ENCODE measurements at regions not wholly inside any gene's neighbourhood (a gene's known extent, or its start where the extent isn't known, plus 50 kb on each side); places are given as distances from the start of the nearest gene placed in this dataset.

GRCh38 chr9:87319656-87320055 is 178.0 kb upstream of the DAPK1 start:
- Histone ChIP-seq H3K27me3 (no peaks in the 10 kb centered on the region), H3K4me3 (no peak overlapping the region), H3K36me3 (no peaks in the 10 kb centered on the region), H3K9me3 (0 out of 2 replicates have a peak, but pooled peaks cover 2% of the 10 kb centered on the region)
- DNase-seq, result no peak

DNA sequence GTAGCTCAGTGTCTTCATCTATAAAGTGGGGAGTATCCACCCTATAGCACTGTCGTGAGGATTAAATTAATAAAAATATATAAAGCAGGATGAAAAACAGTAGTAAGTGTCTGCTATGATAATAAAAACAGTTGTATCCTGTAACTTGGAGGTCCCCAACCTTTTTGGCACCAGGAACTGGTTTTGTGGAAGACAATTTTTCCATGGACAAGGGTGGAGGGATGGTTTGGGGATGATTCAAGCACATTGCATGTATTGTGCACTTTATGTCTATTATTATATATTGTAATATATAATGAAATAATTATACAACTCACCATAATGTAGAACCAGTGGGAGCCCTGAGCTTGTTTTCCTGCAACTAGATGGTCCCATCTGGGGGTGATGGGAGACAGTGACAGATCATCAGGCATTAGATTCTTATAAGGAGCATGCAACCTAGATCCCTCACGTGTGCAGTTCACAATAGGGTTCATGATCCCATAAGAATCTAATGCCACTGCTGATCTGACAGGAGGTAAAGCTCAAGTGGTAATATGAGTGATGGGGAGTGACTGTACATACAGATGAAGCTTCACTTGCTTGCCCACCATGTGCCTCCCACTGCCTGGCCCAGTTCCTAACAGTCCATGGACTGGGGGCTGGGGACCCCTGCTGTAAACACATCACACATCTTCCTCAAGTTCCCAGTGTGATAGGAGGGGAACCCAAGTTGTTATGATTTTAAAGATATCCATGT is 177.4 kb upstream of the DAPK1 start:
- no peak for DNase-seq
- 0 out of 2 replicates have a peak, but pooled peaks cover 2% of the 10 kb centered on the region for H3K9me3 ChIP-seq
- no peaks in the 10 kb centered on the region for H3K36me3 ChIP-seq
- no peaks in the 10 kb centered on the region for H3K27me3 ChIP-seq
- no peak overlapping the region for H3K4me3 ChIP-seq

GRCh38 chr9:87322840-87323635 is 174.6 kb upstream of the DAPK1 start:
- Histone ChIP-seq H3K36me3 (no peaks in the 10 kb centered on the region), H3K4me3 (no peak overlapping the region), H3K27me3 (no peaks in the 10 kb centered on the region), H3K9me3 (0 out of 2 replicates have a peak, but pooled peaks cover 2% of the 10 kb centered on the region)
- DNase-seq, result no peak

DNA sequence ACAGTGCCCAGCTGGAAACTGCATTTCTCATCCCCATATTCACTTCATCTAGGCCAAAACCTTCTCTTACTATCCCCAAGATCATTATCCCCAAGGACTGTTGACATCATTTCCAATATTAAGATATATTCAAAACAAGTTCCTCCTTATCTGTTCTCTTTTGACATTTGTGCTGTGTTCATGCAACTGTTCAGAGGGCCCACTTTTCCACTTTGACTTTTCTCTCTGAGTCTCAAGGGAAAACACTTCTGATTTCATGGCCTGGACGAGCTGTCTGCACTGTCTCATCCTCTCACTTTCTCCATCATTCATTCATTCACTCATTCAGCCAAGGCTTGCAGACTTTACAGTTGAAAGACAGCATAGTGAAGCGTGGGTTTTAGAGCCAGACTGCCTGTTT is 173.7 kb upstream of the DAPK1 start:
- DNase-seq, result no peak
- Histone ChIP-seq H3K36me3 (no peaks in the 10 kb centered on the region), H3K4me3 (no peak overlapping the region), H3K27me3 (no peaks in the 10 kb centered on the region), H3K9me3 (0 out of 2 replicates have a peak, but pooled peaks cover 2% of the 10 kb centered on the region)

DNA sequence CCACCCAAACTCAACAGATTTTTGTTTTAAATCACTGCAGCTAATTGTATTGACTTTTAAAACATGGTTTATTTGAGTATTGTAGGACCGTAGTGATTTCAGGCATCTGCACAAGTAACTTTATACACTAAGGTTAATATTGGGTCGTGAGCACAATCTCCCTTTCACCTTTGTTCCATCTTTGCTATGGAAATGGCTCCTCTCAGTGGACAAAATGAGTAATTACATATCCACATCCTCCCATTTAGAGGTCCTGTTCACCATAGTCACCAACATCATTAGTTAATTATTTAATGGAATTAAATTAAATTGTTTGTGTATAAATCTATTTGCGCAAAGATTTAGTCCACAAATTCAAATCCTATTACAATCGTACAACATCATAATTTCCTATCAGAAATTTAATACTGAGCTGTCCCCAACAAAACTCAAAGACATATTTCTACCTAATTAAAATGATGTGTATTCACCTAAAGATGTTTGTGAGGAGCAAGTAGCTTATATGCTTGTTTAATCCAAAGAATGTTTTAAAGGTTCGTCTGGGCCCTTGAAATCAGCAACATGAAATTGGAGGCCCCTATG is 173.0 kb upstream of the DAPK1 start:
- Histone ChIP-seq H3K27me3 (no peaks in the 10 kb centered on the region), H3K9me3 (0 out of 2 replicates have a peak, but pooled peaks cover 2% of the 10 kb centered on the region), H3K4me3 (no peak overlapping the region), H3K36me3 (no peaks in the 10 kb centered on the region)
- no peak for DNase-seq

GRCh38 chr9:87327575-87328125 is 170.0 kb upstream of the DAPK1 start:
- peak; percentile 67 for DNase-seq
- Histone ChIP-seq H3K36me3 (no peaks in the 10 kb centered on the region), H3K4me3 (no peak overlapping the region), H3K9me3 (peaks cover 11% of the 10 kb centered on the region), H3K27me3 (no peaks in the 10 kb centered on the region)

DNA sequence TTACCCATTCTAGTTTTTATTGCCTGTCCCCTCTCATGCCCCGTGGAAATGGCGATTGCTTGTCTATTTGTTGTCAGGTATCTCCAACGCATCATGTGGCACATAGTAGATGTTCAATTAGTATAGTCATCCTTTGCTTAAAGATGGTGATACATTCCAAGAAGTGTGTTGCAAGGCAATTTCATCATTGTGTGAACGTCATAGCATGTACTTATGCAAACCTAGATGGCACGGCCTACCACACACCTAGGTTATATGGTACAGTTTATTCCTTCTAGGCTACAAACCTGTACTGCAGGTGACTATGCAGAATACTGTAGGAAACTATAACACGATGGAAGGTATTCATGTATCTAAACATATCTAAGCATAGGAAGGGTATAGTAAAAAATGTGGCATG is 163.9 kb upstream of the DAPK1 start:
- H3K4me3 ChIP-seq, result no peak overlapping the region
- H3K9me3 ChIP-seq, result peaks cover 11% of the 10 kb centered on the region
- no peak for DNase-seq

DNA sequence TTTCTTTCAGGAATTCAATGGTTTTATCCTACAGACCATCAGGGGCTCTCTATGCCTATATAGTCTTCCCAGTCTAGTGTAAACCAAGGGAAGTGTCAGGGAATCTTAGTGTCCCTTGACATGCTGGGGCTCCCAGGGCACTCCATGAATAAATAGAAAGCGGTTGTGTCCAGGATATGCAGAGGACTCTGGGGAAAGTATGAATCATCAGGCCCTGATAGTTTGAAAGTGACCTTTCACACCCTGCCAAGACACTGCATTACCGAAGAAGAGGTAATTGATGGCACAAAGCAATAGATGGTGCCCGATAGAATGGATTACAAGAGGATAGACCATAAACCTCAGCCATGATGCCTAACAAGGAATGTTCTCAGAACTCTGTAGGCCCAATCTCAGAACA is 163.3 kb upstream of the DAPK1 start:
- no peak for DNase-seq
- Histone ChIP-seq H3K36me3 (no peaks in the 10 kb centered on the region), H3K27me3 (no peaks in the 10 kb centered on the region), H3K9me3 (peaks cover 11% of the 10 kb centered on the region), H3K4me3 (no peak overlapping the region)

More for the DNA sequence above, 163.9 kb upstream of the DAPK1 start:
- H3K27me3 ChIP-seq, result no peaks in the 10 kb centered on the region
- no peaks in the 10 kb centered on the region for H3K36me3 ChIP-seq

DNA sequence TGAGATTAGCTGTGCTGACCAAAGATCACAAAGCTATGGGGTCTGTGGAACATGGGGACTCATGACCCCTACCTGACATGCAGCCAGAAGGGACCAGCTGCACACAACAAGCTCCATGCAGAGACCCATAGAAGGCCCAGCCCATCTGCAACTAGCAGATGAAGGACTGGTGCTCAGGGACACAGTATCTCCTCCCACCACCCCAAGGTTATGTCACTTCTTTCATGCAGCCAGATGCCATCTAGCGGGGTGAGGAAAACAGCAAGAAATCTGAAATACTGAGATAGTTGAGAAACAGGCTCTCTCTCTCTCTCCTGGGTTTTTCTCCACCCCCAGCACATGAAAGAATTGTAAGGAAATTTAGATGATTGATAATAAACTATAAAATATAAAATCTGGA is 161.3 kb upstream of the DAPK1 start:
- DNase-seq, result no peak
- Histone ChIP-seq H3K4me3 (no peak overlapping the region), H3K36me3 (no peaks in the 10 kb centered on the region), H3K27me3 (no peaks in the 10 kb centered on the region), H3K9me3 (peaks cover 6% of the 10 kb centered on the region)

GRCh38 chr9:87336914-87337333 is 160.7 kb upstream of the DAPK1 start:
- H3K9me3 ChIP-seq, result peaks cover under 1% of the 10 kb centered on the region
- H3K4me3 ChIP-seq, result peak overlapping the region; percentile 31
- no peaks in the 10 kb centered on the region for H3K36me3 ChIP-seq
- H3K27me3 ChIP-seq, result no peaks in the 10 kb centered on the region
- peak; percentile 38 for DNase-seq

DNA sequence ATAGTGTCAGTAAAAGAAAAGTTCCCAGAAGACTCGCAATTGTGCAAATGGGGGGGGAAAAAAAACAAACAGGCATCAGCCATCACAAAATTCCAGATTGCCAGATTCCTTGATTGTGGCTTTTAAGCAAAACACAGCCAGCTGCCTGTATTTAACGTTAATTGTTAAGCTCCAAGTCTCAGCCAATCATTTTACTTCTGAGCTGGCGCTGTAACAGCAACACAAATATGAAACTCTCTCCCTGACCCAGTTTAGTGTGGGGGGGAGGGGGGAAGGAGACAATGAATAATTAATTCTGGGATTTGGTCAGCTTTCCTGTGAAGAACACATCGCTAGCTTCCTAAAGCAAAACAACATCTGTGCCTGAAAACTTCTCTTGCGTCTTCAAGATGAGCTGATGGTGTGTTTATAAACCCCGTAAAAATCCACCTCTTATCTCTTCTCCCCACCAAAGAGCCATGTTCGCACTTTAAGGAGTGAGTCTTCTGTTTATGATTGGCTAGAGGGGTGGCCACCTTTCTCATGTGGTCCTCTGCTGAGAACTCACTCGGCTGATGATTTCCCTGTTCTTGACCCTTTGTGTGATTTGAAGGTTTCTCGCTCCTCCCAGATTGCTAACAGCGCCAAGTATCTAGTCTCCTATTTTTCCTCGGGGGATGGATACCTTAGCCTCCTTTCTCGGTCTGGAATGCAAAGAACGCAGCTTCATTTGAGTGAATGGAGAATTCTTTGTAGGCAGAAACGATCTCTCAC is 160.2 kb upstream of the DAPK1 start:
- no peaks in the 10 kb centered on the region for H3K27me3 ChIP-seq
- H3K4me3 ChIP-seq, result peak overlapping the region; percentile 31
- no peak for DNase-seq
- H3K9me3 ChIP-seq, result no peaks in the 10 kb centered on the region
- H3K36me3 ChIP-seq, result no peaks in the 10 kb centered on the region

GRCh38 chr9:87338088-87338989 is 159.3 kb upstream of the DAPK1 start:
- H3K27me3 ChIP-seq, result no peaks in the 10 kb centered on the region
- H3K9me3 ChIP-seq, result no peaks in the 10 kb centered on the region
- DNase-seq, result no peak
- H3K36me3 ChIP-seq, result no peaks in the 10 kb centered on the region
- H3K4me3 ChIP-seq, result no peak overlapping the region

DNA sequence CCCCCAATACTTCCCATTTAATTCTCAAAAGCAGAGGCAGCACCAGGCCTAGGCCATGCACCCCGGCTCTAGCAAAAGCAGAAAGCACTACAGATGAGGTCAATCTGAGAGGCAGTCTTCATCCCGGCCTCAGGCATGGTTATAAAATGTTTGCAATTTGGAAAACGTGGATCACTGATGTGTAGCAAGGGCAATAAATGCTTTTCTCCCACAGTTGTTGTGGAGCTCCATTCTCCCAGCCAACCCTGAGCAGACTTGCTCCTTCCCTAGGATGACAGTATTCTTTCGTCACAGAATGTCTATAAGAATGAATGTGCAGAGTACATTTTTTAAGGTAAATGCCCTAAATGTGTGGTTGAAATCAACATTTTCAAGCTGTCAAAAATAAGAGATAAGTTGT is 157.3 kb upstream of the DAPK1 start:
- Histone ChIP-seq H3K27me3 (no peaks in the 10 kb centered on the region), H3K9me3 (no peaks in the 10 kb centered on the region), H3K4me3 (no peak overlapping the region), H3K36me3 (no peaks in the 10 kb centered on the region)
- DNase-seq, result no peak

GRCh38 chr9:87342743-87343142 is 154.9 kb upstream of the DAPK1 start:
- Histone ChIP-seq H3K27me3 (no peaks in the 10 kb centered on the region), H3K9me3 (no peaks in the 10 kb centered on the region), H3K4me3 (no peak overlapping the region), H3K36me3 (no peaks in the 10 kb centered on the region)
- DNase-seq, result peak; percentile 65

- no peaks in the 10 kb centered on the region for H3K9me3 ChIP-seq
- no peaks in the 10 kb centered on the region for H3K36me3 ChIP-seq
- no peaks in the 10 kb centered on the region for H3K27me3 ChIP-seq
- H3K4me3 ChIP-seq, result no peak overlapping the region
- DNase-seq, result peak; percentile 56
Measured at GRCh38 chr9:87343816-87344430, 153.7 kb upstream of the DAPK1 start.

All from MG63 (cell line).